ENCODE measurements at regions not wholly inside any gene's neighbourhood (a gene's known extent, or its start where the extent isn't known, plus 50 kb on each side); places are given as distances from the start of the nearest gene placed in this dataset.

- WGBS, 2 experiments (ENCODE audit: extremely low coverage in 2 of 2, insufficient read length in 1 of 2), result 20% methylated on average over 1 of the region's 6 CpGs; no CpG with 5 or more reads in 1 of the 2 experiments
- BruUV-seq (replicated peaks), result no TSS peak
- CTCF ChIA-PET, result no interaction called here
Observed at GRCh38 chr13:92966900-92967299, 259.7 kb upstream of the GPC6 start.

More at GRCh38 chr13:92966900-92967299, 259.7 kb upstream of the GPC6 start:
- H3K18ac ChIP-seq (ENCODE audit: low read depth, low read length), result no peak overlapping the region
- DNase-seq (no peak), ATAC-seq (ENCODE audit: low read depth) (no peak)
- H2BK120ac ChIP-seq (ENCODE audit: low read depth, low read length), result no peak overlapping the region
- no peak overlapping the region for H3K23ac ChIP-seq (ENCODE audit: low read depth, low read length)
- no peak overlapping the region for H4K5ac ChIP-seq (ENCODE audit: low read depth, low read length)
- no peaks in the 10 kb centered on the region for H3K9me3 ChIP-seq (ENCODE audit: control insufficient read depth, insufficient read depth, low read length)
- no peaks in the 10 kb centered on the region for H3K36me3 ChIP-seq (ENCODE audit: control insufficient read depth, insufficient read depth, low read length)
- H2BK15ac ChIP-seq (ENCODE audit: low read depth, low read length), result no peak overlapping the region
- no peak overlapping the region for H2BK20ac ChIP-seq (ENCODE audit: low read depth, low read length)
- no peak overlapping the region for H3K14ac ChIP-seq (replicated peaks; ENCODE audit: low read depth, low read length)
- H3K4me3 ChIP-seq (ENCODE audit: insufficient read depth, low read depth, low read length), result no peak overlapping the region
- H3K56ac ChIP-seq (ENCODE audit: extremely low read depth, insufficient read depth, low read length), result no peak overlapping the region
- no peaks in the 10 kb centered on the region for H3K79me1 ChIP-seq (ENCODE audit: low read depth in 1 of 2, low read length in 2 of 2)
- H4K8ac ChIP-seq (ENCODE audit: low read depth in 2 of 2, low read length in 2 of 2), result no peak overlapping the region
- no peak overlapping the region for H2AK9ac ChIP-seq (replicated peaks; ENCODE audit: low read depth, low read length, poor library complexity)
- H3K27ac ChIP-seq (ENCODE audit: insufficient read depth, low read length), result no peak overlapping the region
- no peak for TF ChIP-seq MAZ (IDR thresholded peaks at IDR 0.05; ENCODE audit: borderline replicate concordance, low read depth, low read length)
- no peak for TF ChIP-seq RCOR1 (IDR thresholded peaks at IDR 0.05; ENCODE audit: insufficient replicate concordance, low read length)
- no peak for TF ChIP-seq FOS (IDR thresholded peaks at IDR 0.05; ENCODE audit: low read depth, low read length)
- no peak for TF ChIP-seq RAD21 (IDR thresholded peaks at IDR 0.05; ENCODE audit: low read length)
- H3K4me2 ChIP-seq (ENCODE audit: low read depth, low read length), result no peak overlapping the region
- intact Hi-C loops (cut with micrococcal nuclease), result loop anchor here (10.0 kb wide), 1 partner anchor 258 kb away; the partner anchor contains the start of gene GPC6
- H2BK5ac ChIP-seq (ENCODE audit: low read depth, low read length, poor library complexity, severe bottlenecking), result no peak overlapping the region
- no peaks in the 10 kb centered on the region for H3K9me1 ChIP-seq (ENCODE audit: insufficient read depth, low read length)
- no peaks in the 10 kb centered on the region for H3K27me3 ChIP-seq (ENCODE audit: control insufficient read depth, insufficient read depth, low read length)
- no peak overlapping the region for H2AFZ ChIP-seq (replicated peaks; ENCODE audit: low read length, poor library complexity)
- no peak overlapping the region for H2AK5ac ChIP-seq (ENCODE audit: low read depth, low read length)
- in situ Hi-C loops (cut with MboI; ENCODE audit: low sequenced_read_pairs), result no loop called here
- dilution Hi-C loops (cut with HindIII; ENCODE audit: low sequenced_read_pairs, unreplicated experiment), result no loop called here
- no peak overlapping the region for H4K91ac ChIP-seq (ENCODE audit: insufficient read depth, low read depth, low read length)
- POLR2A ChIA-PET (ENCODE audit: unreplicated experiment), result no interaction called here
- H4K20me1 ChIP-seq (ENCODE audit: insufficient read depth, low read length), result no peaks in the 10 kb centered on the region
- no peaks in the 10 kb centered on the region for H3K4me1 ChIP-seq (ENCODE audit: control insufficient read depth, insufficient read depth, low read length)
- H3K9ac ChIP-seq (ENCODE audit: low read depth, low read length), result no peak overlapping the region
- no peak overlapping the region for H3K4ac ChIP-seq (ENCODE audit: low read depth, low read length)
